Heart left ventricle (tissue), 13 donors: ENCODE measurements at regions not wholly inside any gene's neighbourhood (a gene's known extent, or its start where the extent isn't known, plus 50 kb on each side); places are given as distances from the start of the nearest gene placed in this dataset.

Experiments
- POLR2A ChIP-seq, 2 donors: fragments of 450-650 bp; IDR thresholded peaks; one replicate each; pipeline ENCODE4 v1.6.1; 2017; ENCODE audit warnings: antibody characterized with exemption in 2 of 2, mild to moderate bottlenecking in 2 of 2, moderate library complexity in 2 of 2
- TF ChIP-seq, protein P1 (sequence below), 12 donors: fragments of 200-600 bp; sonication (generic) in 4 of 12; IDR thresholded peaks; one replicate each; pipeline versions ENCODE4 v1.5.0 to v1.8.0; 2018 to 2022; ENCODE audit warnings: antibody characterized with exemption in 12 of 12, mild to moderate bottlenecking in 5 of 12
- donor health status: ischemic (EF 13 %, LVEDD 7.1; RV severe dilation, severe dysfunction).
- donor health status: DM: no; HTN: yes; CAD: no.
- donor health status: DM: no; HTN: no; CAD: no.
- donor health status: ischemic (EF 25% LVEDD 6.9; RV normal size, moderate dysfunction).
- donor health status: ischemic (EF 25% LVEDD 5.7; RV mildly dilated, moderate dysfunction).
- donor health status: ischemic (EF 35%, LVEDD 5.7; RV mildly dilated, moderate dysfunction).
- donor health status: nonischemic (EF 11% LVEDD 7.7; RV severe dilation, severe dysfunction).
- donor health status: DM: yes; HTN: yes; CAD: no.
- donor health status: PGD.
- donor health status: ischemic (EF 29% LVEDD 5.4; RV normal size, mild dysfunction).
- donor health status: nonischemic (EF 23%, LVEDD 6.1; RV moderate dilation, normal function).

DNA sequence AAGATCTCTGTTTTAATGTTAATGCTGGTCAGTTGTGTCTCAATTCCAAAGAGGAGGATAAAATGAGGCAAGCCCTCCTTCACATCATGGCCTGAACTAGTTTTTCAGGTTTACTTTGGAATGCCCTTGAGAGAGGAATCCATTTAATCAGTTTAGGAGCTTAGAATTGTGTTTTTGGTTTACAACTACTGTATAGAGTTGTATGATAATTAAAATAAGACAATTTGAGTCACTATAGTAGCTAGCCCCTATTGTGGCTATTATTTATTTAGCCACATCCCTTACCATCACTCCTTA lies 107.8 kb upstream of the PRLR start:
- TF ChIP-seq, protein P1, sequence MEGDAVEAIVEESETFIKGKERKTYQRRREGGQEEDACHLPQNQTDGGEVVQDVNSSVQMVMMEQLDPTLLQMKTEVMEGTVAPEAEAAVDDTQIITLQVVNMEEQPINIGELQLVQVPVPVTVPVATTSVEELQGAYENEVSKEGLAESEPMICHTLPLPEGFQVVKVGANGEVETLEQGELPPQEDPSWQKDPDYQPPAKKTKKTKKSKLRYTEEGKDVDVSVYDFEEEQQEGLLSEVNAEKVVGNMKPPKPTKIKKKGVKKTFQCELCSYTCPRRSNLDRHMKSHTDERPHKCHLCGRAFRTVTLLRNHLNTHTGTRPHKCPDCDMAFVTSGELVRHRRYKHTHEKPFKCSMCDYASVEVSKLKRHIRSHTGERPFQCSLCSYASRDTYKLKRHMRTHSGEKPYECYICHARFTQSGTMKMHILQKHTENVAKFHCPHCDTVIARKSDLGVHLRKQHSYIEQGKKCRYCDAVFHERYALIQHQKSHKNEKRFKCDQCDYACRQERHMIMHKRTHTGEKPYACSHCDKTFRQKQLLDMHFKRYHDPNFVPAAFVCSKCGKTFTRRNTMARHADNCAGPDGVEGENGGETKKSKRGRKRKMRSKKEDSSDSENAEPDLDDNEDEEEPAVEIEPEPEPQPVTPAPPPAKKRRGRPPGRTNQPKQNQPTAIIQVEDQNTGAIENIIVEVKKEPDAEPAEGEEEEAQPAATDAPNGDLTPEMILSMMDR (IDR thresholded peaks at IDR 0.05), result no peak
- TF ChIP-seq POLR2A (IDR thresholded peaks at IDR 0.05), result no peak
